ENCODE measurements at regions not wholly inside any gene's neighbourhood (a gene's known extent, or its start where the extent isn't known, plus 50 kb on each side); places are given as distances from the start of the nearest gene placed in this dataset.

GRCh38 chr1:98267423-98267822 is 346.6 kb upstream of the DPYD start:
- Mint-ChIP-seq H3K27ac (ENCODE audit: unreplicated experiment) (no peak overlapping the region), H3K4me1 (ENCODE audit: unreplicated experiment) (no peaks in the 10 kb centered on the region), H3K4me3 (ENCODE audit: unreplicated experiment) (no peak overlapping the region), H3K36me3 (ENCODE audit: low read depth, unreplicated experiment) (no peaks in the 10 kb centered on the region), H3K9me3 (ENCODE audit: unreplicated experiment) (no peaks in the 10 kb centered on the region), H3K27me3 (ENCODE audit: unreplicated experiment) (no peaks in the 10 kb centered on the region)
- no peak for DNase-seq (ENCODE audit: low spot score)
- TF ChIP-seq CTCF (IDR thresholded peaks at IDR 0.05; ENCODE audit: unreplicated experiment) = no peak

- Mint-ChIP-seq H3K36me3 (ENCODE audit: low read depth, unreplicated experiment) (no peaks in the 10 kb centered on the region), H3K9me3 (ENCODE audit: unreplicated experiment) (no peaks in the 10 kb centered on the region), H3K27me3 (ENCODE audit: unreplicated experiment) (no peaks in the 10 kb centered on the region), H3K27ac (ENCODE audit: unreplicated experiment) (no peak overlapping the region), H3K4me1 (ENCODE audit: unreplicated experiment) (no peaks in the 10 kb centered on the region), H3K4me3 (ENCODE audit: unreplicated experiment) (no peak overlapping the region)
- no peak for DNase-seq (ENCODE audit: low spot score)
- no peak for TF ChIP-seq CTCF (IDR thresholded peaks at IDR 0.05; ENCODE audit: unreplicated experiment)
These were observed 343.9 kb upstream of the DPYD start for GRCh38 chr1:98264727-98265126.

- Mint-ChIP-seq H3K27ac (ENCODE audit: unreplicated experiment) (no peak overlapping the region), H3K36me3 (ENCODE audit: low read depth, unreplicated experiment) (no peaks in the 10 kb centered on the region), H3K27me3 (ENCODE audit: unreplicated experiment) (no peaks in the 10 kb centered on the region), H3K4me1 (ENCODE audit: unreplicated experiment) (no peaks in the 10 kb centered on the region), H3K9me3 (ENCODE audit: unreplicated experiment) (no peaks in the 10 kb centered on the region), H3K4me3 (ENCODE audit: unreplicated experiment) (no peak overlapping the region)
- no peak for DNase-seq (ENCODE audit: low spot score)
- TF ChIP-seq CTCF (IDR thresholded peaks at IDR 0.05; ENCODE audit: unreplicated experiment) = no peak
These were observed 340.0 kb upstream of the DPYD start for GRCh38 chr1:98260839-98261238.

- Mint-ChIP-seq H3K27me3 (ENCODE audit: unreplicated experiment) (no peaks in the 10 kb centered on the region), H3K4me1 (ENCODE audit: unreplicated experiment) (no peaks in the 10 kb centered on the region), H3K36me3 (ENCODE audit: low read depth, unreplicated experiment) (no peaks in the 10 kb centered on the region), H3K27ac (ENCODE audit: unreplicated experiment) (no peak overlapping the region), H3K9me3 (ENCODE audit: unreplicated experiment) (no peaks in the 10 kb centered on the region), H3K4me3 (ENCODE audit: unreplicated experiment) (no peak overlapping the region)
- no peak for TF ChIP-seq CTCF (IDR thresholded peaks at IDR 0.05; ENCODE audit: unreplicated experiment)
- no peak for DNase-seq (ENCODE audit: low spot score)
These were observed 339.6 kb upstream of the DPYD start for GRCh38 chr1:98260412-98260811.

GRCh38 chr1:98256700-98257099 is 335.9 kb upstream of the DPYD start:
- no peak for DNase-seq (ENCODE audit: low spot score)
- TF ChIP-seq CTCF (IDR thresholded peaks at IDR 0.05; ENCODE audit: unreplicated experiment) = no peak
- no peak overlapping the region for H3K4me3 Mint-ChIP-seq (ENCODE audit: unreplicated experiment)
- no peaks in the 10 kb centered on the region for H3K4me1 Mint-ChIP-seq (ENCODE audit: unreplicated experiment)
- H3K9me3 Mint-ChIP-seq (ENCODE audit: unreplicated experiment) = no peaks in the 10 kb centered on the region
- peaks cover 2% of the 10 kb centered on the region for H3K27me3 Mint-ChIP-seq (ENCODE audit: unreplicated experiment)
- H3K36me3 Mint-ChIP-seq (ENCODE audit: low read depth, unreplicated experiment) = no peaks in the 10 kb centered on the region
- H3K27ac Mint-ChIP-seq (ENCODE audit: unreplicated experiment) = no peak overlapping the region

Data from endothelial cell (in vitro differentiated cells).